Ramos (cell line): ENCODE measurements at regions not wholly inside any gene's neighbourhood (a gene's known extent, or its start where the extent isn't known, plus 50 kb on each side); places are given as distances from the start of the nearest gene placed in this dataset.
"Not testable (repeated sequence)": the region's sequence is repeated elsewhere in the genome, so short reads cannot be mapped to it uniquely, and the experiment has no call there.

ENCODE experiments used
- in situ Hi-C: fragments of 300-500 bp; cut with MboI; formaldehyde crosslinking; loops from one replicate; pipeline ENCODE4 v1.14.3; 2022; ENCODE audit warnings: low sequenced_read_pairs; ENCODE audit not compliant: unreplicated experiment

DNA sequence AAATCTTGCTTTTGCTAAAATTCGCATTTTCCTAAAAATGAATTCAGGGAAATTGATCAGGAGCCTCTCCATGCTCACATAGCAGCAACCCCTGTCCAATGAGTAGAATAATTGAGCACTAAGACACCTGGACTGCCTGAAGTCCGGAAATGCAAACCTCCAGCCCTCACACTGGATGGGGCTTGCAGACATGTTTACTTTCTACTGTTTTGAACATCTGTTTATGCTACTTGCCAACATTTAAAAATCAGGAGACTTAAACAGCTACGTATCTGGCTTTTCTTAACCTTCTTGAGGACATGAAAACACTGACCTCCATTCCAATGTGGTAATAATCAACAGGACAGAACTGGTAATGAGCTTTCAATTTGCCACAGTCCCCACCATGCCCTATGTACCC lies 184.4 kb downstream of the SHOX2 start:
- in situ Hi-C loops, result no loop called here

DNA sequence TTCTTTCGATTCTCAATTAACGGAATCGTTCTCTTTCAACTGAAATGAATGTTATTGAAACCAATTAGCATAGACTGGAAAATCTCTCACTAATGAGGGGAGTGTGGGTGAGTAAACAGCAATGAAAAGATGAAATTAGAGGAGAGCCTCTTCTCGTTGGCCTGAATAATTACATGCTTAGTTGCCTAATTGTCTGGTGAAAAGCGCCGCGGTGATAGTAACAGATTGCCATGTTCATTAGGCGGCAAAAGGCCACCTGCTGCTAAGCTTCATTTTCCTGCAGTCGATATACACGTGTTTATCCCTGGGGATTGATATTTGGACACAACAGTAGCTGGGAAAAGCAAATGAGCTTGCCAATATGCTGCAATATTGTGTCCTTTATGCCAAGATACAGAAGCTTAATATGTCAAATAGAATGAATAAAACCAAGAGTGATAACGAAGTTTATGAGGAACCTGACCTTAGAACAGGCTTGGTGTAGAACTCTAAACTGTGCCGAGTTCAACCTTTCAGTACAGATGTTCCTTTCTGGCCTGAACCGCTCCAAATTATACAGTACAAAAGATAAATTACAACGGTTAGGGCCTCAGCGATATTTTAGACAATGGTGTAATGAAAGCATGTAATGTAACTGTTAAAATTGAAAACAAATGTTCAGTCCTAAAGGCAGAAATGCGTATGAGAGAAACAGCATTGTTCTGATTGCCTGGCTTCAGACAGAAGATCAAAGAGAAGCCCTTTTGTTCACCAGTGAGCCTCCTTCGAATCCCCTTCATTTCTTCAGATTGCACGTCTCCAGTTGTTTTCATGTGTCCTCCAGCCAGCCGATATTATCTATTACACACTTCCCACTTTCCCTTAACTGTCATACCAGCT lies 185.2 kb downstream of the SHOX2 start:
- in situ Hi-C loops, result no loop called here

DNA sequence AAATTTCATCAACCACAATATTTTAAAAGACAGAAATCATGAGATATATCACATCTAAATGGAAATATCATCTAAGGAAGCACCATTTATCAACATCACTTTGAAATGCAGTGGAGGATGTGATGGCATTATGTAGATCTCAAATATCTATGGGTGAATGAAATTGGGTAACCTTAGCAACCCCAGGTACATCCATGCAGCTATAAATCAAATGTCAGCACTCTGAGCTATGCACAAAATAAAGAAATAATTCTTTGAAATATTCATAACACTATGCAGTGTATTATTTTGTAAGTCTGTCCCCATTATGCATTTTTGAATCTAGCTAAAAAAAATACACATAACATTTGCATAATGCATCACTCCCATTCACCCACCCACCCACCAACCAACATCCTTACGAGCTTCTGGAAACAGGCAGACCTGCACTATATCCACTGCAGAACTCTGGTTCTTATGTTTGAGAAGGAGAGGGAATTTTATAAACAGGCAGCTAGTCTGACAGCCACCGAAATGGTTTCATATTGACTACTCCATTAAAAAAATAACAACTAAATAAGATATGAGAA lies 186.8 kb downstream of the SHOX2 start:
- in situ Hi-C loops, result no loop called here

DNA sequence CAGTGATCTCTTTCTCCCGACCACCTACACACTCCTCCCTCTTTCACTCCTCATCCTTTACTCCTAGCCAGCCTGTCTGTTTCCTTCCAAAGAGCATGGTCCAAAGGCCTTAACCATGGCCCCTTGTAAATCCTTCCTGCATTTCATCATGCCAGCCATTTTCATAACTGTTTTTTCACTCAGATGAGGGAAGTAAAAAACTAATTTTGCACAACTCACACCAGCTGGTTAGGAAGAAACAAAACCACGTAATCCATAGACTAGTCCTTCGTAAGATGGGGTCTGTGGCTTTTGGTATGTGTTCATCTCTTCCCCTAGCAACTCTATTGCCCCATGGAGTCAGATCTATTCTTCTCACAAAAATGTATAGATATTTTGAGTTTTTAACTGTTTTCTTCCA lies 187.8 kb downstream of the SHOX2 start:
- in situ Hi-C loops, result no loop called here

DNA sequence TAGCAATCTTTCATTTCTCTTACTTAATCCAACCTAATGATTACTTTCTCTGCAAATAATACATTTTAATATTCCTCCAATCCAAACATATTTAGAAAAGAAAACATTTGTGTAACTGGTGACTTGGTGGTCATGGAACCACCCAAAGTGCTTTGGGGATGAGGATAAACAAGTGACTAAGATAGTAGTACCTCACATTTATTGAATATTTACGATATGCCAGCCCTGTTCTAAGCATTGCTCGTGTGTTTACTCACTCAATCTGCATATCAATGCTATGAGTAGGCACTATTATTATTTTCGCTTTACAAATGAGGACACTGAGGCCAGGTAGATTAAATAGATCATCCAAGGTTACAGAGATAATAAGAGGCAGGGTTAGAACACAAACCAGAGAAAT lies 189.5 kb downstream of the SHOX2 start:
- in situ Hi-C loops, result no loop called here

DNA sequence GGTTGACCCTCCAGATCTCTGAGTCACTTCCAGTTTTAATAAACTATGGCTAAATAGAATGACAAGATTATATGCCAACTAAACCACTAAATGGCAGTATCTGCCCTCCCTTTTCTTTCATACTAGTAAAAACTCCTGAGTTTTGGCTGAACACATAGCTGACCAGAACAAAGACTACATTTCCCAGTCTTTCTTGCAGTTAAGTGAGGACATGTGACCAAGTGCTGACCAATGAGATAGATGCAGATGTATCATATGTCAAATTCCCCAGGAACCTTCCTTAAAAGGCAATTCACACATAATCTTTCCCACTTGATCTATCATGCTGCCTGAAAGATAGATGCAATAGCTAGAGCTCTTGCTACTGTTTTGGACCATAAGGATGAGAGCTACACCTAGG lies 191.3 kb downstream of the SHOX2 start:
- in situ Hi-C loops, result no loop called here

DNA sequence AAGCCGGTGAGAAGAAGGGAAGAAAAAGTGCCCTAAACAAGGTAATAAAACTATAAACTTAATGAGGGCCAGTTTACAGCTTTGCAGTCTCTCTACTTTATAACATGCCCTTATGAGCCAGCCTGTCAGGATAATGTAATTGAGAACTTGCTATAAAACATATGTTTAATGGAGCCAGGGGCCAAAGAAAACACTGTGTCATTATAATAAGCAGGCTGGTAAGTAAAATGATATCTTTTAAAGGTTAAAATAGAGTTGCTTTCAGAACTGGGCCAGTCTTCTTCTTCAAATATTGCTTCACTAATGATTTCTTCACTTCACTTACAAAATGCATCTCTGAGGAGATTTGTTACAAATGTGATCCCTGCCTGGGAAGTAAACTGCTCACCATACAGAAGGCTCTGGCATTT lies 192.5 kb downstream of the SHOX2 start:
- in situ Hi-C loops, result no loop called here

DNA sequence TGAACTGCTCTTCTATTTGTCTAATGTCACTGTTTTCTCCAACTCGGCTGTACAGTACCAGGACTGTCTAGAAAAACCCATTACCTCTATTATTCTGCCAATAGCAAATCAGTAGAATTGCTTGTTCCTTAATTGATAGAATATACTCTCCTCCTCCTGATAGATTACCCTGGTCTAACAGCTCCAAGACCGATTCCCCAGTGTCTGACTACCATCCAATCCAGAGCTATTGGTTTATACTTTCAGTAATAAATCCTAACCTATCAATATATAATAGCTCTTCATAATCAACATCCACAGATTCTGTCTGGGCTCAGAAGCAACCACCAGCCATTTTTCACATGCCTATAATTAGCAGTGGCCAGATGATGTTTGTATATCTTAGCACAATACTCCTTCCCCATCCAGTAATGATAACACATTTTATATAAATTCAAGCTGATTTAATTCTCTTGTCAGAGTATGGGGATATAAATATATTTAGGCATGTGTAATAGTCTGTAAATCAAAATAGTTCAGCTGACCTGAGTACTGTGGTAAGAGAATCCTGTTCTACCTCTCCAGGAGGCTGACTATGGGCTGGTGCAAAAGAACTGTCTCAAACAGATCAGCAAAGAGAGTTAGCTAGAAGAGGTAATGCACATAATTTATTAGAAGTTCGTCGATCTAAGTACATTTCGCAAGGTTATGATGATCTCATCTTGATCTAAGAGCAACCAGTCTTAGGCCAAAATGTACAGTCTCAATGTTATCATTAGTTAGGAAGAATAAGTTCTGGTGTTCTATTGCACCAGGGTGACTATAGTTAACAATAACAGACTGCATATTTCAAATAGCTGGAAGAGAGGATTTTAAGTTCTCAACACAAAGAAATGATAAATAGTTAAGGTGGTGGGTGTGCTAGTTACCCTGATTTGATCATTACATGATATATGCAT lies 193.4 kb downstream of the SHOX2 start:
- in situ Hi-C loops, result no loop called here

DNA sequence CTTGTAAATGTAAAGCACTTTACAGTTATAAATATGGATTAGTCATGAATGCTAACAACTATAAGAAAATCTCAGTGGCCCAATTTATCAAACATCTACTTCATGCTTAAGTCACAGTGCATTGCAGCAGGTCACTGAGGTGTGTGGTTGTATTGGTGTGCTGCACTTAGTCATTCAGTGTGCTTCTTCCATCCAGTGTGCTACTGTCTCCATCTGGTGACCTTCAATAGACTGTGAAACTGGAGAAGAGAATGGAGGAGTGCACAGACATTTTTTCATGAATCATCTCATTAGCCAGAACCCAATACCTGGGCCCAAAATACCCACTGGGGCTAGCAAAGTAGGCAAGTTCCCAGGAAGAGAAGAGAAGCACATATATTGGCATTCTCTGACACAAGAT lies 199.6 kb downstream of the SHOX2 start:
- in situ Hi-C loops, result no loop called here

DNA sequence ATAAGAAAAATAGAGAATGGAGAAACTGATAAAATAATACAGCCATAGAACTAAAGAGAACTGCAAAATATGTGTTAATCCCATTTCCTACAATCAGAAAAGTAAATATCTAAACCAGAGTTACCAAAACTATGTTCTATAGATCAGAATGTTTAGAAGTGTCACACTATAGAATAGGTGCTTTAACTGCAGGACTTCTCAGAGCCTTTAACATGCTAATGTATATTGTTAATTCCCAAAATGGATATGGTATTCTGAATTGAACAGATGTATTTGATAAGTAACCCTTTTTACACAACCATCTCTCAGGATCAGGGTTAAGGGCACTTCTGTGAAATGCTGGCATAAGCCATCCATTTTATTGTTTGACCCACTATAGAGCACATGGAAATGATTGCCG lies 200.3 kb downstream of the SHOX2 start:
- in situ Hi-C loops, result no loop called here

DNA sequence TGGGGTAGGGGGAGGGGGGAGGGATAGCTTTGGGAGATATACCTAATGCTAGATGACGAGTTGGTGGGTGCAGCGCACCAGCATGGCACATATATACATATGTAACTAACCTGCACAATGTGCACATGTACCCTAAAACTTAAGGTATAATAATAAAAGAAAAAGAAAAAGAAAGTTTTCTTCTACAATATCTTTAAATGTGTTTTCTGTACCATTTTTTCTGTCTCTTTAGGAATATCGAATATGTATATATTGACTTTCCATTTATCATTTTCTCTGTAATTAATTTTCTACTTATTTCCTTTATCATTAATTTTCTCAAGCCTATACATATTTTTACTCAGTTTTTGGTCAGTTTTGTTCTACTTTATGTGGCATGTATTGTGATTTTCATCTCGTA lies 203.5 kb downstream of the SHOX2 start:
- in situ Hi-C loops, result not testable (repeated sequence)

DNA sequence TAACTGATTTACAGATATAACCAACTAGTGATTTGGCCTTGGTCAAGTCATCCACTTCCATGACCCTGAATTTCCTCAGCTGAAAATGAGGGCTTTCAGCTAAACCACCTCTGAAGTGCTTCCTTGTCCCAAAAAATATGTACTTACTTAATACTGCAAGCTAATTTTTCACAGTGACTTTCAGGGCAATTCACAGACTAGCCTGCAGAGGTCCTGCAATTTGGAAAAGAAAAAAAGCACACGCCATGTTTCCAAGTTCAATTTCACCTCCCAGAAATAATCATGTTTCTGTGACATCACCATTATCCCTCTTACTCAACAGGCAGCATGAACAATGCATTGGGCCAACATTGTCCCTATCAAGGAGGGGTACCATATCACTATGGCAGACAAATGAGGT lies 218.2 kb downstream of the SHOX2 start:
- in situ Hi-C loops, result no loop called here

DNA sequence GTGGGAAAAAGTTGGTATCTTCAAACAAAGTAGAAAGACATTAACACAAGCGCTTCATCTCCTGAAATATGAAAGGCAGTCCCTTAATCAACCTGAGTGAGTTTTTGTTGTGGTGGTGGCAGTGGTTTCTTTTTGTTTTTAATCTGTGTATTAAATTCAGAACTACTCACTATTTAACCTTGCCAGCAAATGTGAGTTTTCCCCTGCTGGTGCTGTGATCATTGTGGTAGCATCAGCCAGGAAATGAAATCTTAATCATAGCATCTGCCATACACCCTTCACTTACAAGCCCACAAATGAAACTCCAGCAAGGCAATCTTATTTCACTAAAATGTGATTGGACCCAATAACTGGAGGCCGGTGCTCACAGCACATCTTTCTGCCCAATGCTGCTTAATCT lies 229.7 kb downstream of the SHOX2 start:
- in situ Hi-C loops, result loop anchor here (10.0 kb wide), 1 partner anchor 568 kb away; no protein-coding TSS in a partner anchor

DNA sequence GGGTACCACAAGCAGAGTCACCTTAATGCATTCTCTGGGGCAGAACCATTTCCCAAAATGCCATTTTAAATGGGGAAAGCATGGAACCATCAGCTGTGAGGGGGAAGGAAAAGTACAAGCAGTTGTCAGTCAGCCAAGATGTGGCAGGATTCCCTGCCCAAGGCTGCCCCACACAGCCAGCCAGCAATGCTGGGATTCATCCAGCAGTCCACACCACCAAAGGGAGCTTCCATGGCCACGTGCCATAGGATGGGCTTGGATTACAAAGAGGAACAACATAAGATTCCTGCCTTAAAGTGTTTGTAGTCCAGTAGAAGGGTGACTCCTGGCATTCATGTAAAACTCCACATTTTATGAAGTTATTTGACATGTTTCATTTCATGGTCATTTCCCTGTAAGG lies 233.3 kb downstream of the SHOX2 start:
- in situ Hi-C loops, result loop anchor here (10.0 to 25.0 kb wide), 2 partner anchors 572 to 664 kb away; no protein-coding TSS in a partner anchor

DNA sequence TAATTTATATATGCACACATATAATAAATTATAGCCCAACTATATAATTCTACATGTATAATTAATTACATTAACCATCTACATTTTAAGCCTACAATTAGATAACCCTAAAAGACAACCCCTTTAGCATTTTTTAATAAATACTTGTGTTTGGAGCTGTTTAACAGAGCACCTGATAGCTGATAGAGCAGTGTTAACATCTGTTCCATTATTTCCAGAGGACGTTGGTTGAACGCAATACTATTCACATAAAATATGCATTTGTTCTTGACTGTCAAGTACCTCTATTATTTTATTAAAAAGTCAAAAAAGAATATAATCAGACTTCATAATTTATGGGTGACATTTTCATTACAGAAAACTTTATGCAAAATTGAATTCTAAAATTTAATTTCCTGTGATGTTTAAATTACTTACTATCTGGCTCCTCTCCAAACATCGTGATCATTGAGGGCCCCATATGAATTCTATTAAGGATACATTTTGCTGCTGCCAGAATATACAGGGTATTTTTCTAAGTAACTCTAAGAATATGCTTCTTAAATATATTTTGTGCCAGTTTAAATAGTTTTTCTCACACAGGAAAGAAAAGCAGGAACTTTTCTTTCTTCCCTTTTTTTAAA lies 234.3 kb downstream of the SHOX2 start:
- in situ Hi-C loops, result loop anchor here (10.0 to 25.0 kb wide), 2 partner anchors 573 to 665 kb away; no protein-coding TSS in a partner anchor

DNA sequence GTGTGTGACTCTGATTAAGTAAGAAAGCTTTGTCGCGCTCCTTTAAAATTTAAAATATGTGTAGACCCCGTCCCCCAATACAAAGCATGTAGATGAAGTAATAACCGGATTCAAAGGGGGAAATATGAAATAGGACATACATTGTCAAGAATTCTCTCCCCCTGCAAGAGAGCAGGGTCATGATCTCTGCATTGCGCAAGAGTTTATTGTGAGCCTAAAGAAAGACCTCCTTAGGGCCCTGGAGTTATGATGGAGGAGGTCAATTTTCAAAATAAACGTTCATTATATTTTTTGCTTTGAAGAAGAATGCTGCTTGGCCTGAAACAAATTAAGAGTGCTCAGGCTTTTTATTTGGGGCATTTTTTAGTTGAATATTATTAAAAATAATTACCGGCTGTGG lies 235.0 kb downstream of the SHOX2 start:
- in situ Hi-C loops, result loop anchor here (10.0 to 25.0 kb wide), 2 partner anchors 574 to 666 kb away; no protein-coding TSS in a partner anchor

DNA sequence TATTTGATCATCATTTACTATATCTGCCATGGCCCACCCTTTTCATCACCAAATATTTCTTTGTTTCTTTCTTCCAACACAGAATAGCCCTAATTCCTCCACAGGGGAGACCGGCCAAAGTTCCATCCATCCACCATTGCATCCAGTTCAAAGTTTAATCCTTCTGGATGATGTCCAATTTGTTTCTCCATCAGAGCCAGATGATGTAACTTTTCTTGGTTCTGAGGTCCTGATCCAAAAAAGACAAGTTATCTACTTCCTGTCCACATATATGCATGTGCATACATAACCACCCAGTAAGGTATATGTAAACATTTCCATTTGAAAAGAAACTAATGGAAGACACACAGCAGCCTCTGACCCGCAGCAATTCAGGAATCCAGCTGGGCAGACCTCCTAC lies 237.3 kb downstream of the SHOX2 start:
- in situ Hi-C loops, result loop anchor here (10.0 to 25.0 kb wide), 2 partner anchors 436 to 668 kb away; no protein-coding TSS in a partner anchor

DNA sequence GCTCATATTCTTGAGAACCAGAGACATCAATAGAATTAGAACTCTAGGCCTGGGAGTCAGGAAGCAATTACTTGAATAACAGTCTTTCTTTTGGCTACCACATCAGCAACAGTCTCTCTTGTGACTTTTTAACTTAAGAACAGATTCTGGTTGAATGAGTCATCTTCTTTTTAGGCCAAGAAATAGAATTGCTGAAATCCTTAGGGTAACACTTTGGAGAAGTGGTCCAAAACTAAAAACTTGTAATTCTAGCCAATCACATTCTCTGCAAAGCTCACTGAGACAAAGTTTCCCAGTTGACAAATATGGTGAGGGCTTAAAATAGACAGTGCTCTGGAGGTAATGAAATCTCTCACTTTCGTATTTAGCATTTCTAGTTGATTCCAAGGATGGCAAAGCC lies 238.0 kb downstream of the SHOX2 start:
- in situ Hi-C loops, result loop anchor here (10.0 to 25.0 kb wide), 2 partner anchors 437 to 669 kb away; no protein-coding TSS in a partner anchor

DNA sequence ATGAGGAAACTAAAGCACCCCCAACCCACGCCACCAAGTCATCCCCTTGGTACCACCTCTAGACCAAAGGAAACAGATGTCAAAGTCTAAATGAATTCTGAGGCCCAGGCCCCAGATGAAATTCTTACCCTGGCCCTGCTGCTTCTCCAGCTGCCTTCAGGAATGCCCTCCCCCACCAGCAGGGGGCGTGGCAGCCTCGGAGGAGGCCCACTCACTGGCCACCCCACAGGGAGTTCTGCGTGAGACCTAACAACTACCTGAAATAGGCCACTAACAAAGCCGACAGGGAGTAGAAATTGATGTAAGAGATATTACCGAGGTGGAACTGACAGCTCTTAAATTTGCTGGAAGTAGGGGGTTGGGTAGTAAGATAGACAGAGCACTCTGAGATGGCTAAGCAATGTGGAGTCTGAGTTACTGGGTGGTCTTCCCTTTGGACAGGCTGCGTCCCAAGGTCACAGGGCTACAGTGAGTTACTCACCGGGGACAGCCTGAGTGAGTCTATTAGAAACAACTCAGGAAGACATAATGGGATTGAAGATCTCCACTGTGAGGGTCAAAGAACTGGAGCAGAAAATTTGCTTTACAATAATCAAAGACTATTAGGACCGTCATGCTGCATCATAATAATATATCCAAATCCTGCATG lies 240.7 kb downstream of the SHOX2 start:
- in situ Hi-C loops, result loop anchor here (10.0 to 25.0 kb wide), 2 partner anchors 439 to 672 kb away; no protein-coding TSS in a partner anchor
